Ascending aorta (tissue), 2 donors: ENCODE measurements at regions not wholly inside any gene's neighbourhood (a gene's known extent, or its start where the extent isn't known, plus 50 kb on each side); places are given as distances from the start of the nearest gene placed in this dataset.

ENCODE experiments used
- DNase-seq, 2 donors: peaks; one replicate each; pipeline ENCODE4 v3.0.0-alpha.2; 2019; ENCODE audit warnings: low spot score in 2 of 2
- H3K27ac ChIP-seq, 2 donors: fragments of 200-600 bp; sonication (generic); one replicate each; pipeline ENCODE4 v1.5.1; 2016 to 2017; ENCODE audit warnings: mild to moderate bottlenecking in 1 of 2
- H3K27me3 ChIP-seq: fragments of 200-600 bp; sonication (generic); one replicate; pipeline ENCODE4 v1.5.1; 2017
- H3K36me3 ChIP-seq, 2 donors: fragments of 200-600 bp; sonication (generic); one replicate each; pipeline ENCODE4 v1.5.1; 2016
- H3K4me1 ChIP-seq, 2 donors: fragments of 200-600 bp; sonication (generic); one replicate each; pipeline ENCODE4 v1.5.1; 2016 to 2017; ENCODE audit warnings: mild to moderate bottlenecking in 1 of 2
- H3K4me3 ChIP-seq, 2 donors: fragments of 200-600 bp; sonication (generic); one replicate each; pipeline ENCODE4 v1.5.1; 2016 to 2017; ENCODE audit warnings: mild to moderate bottlenecking in 1 of 2
- H3K9me3 ChIP-seq, 2 donors: fragments of 200-600 bp; sonication (generic); one replicate each; pipeline ENCODE4 v1.5.1; 2016
- CTCF ChIP-seq, 3 experiments: fragments of 200-600 bp in 2 of 3; fragments of 450-650 bp in 1 of 3; sonication (generic) in 2 of 3; IDR thresholded peaks; one replicate each; pipeline ENCODE4 v1.5.1; 2016 to 2019; ENCODE audit warnings: antibody characterized with exemption in 3 of 3, mild to moderate bottlenecking in 1 of 3, moderate library complexity in 1 of 3
- intact Hi-C: fragments of 100-400 bp; cut with DNase I; formaldehyde crosslinking; loops from one replicate; pipeline ENCODE4 v1.15.1; 2023

- TF ChIP-seq CTCF (IDR thresholded peaks at IDR 0.05) = no peak
Observed at GRCh38 chr3:27584874-27585273, 100.7 kb upstream of the SLC4A7 start.

GRCh38 chr3:27581852-27582251, 97.7 kb upstream of the SLC4A7 start:
- Histone ChIP-seq H3K27ac (no peak overlapping the region), H3K9me3 (no peaks in the 10 kb centered on the region), H3K4me3 (no peak overlapping the region), H3K36me3 (no peaks in the 10 kb centered on the region), H3K27me3 (no peaks in the 10 kb centered on the region), H3K4me1 (peaks cover 0 to 18% of the 10 kb centered on the region in 2 donors)
- intact Hi-C loops = no loop called here
- no peak for TF ChIP-seq CTCF (IDR thresholded peaks at IDR 0.05)
- no peak for DNase-seq

More at GRCh38 chr3:27584874-27585273, 100.7 kb upstream of the SLC4A7 start:
- Histone ChIP-seq H3K4me1 (peaks cover 2 to 3% of the 10 kb centered on the region in 2 donors), H3K9me3 (no peaks in the 10 kb centered on the region), H3K4me3 (no peak overlapping the region), H3K27me3 (no peaks in the 10 kb centered on the region), H3K27ac (no peak overlapping the region), H3K36me3 (no peaks in the 10 kb centered on the region)
- intact Hi-C loops = no loop called here
- no peak for DNase-seq

GRCh38 chr3:27578032-27578431, 93.8 kb upstream of the SLC4A7 start:
- Histone ChIP-seq H3K27ac (peak overlapping the region; percentile 78 to 88), H3K4me1 (peaks cover 0 to 18% of the 10 kb centered on the region in 2 donors), H3K36me3 (no peaks in the 10 kb centered on the region), H3K9me3 (no peaks in the 10 kb centered on the region), H3K27me3 (no peaks in the 10 kb centered on the region), H3K4me3 (no peak overlapping the region)
- peak in 1 of 2 donors; percentile 73 for DNase-seq
- intact Hi-C loops = loop anchor here (5.0 kb wide), 4 partner anchors 36 to 99 kb away; no protein-coding TSS in a partner anchor
- TF ChIP-seq CTCF (IDR thresholded peaks at IDR 0.05) = no peak

- Histone ChIP-seq H3K4me3 (no peak overlapping the region), H3K4me1 (peaks cover 0 to 18% of the 10 kb centered on the region in 2 donors), H3K36me3 (no peaks in the 10 kb centered on the region), H3K9me3 (no peaks in the 10 kb centered on the region), H3K27ac (peak overlapping the region; percentile 78 to 88), H3K27me3 (no peaks in the 10 kb centered on the region)
- TF ChIP-seq CTCF (IDR thresholded peaks at IDR 0.05) = no peak
- DNase-seq = no peak
- intact Hi-C loops = loop anchor here (5.0 kb wide), 4 partner anchors 35 to 100 kb away; no protein-coding TSS in a partner anchor
Observed at GRCh38 chr3:27577504-27577903, 93.3 kb upstream of the SLC4A7 start.

GRCh38 chr3:27576171-27576570, 92.0 kb upstream of the SLC4A7 start:
- intact Hi-C loops = loop anchor here (5.0 kb wide), 4 partner anchors 34 to 101 kb away; no protein-coding TSS in a partner anchor
- Histone ChIP-seq H3K4me3 (no peak overlapping the region), H3K9me3 (no peaks in the 10 kb centered on the region), H3K4me1 (peaks cover 0 to 18% of the 10 kb centered on the region in 2 donors), H3K36me3 (no peaks in the 10 kb centered on the region), H3K27me3 (no peaks in the 10 kb centered on the region), H3K27ac (peak overlapping the region; percentile 78 to 88)
- DNase-seq = no peak
- TF ChIP-seq CTCF (IDR thresholded peaks at IDR 0.05) = no peak

- Histone ChIP-seq H3K4me1 (peaks cover 0 to 24% of the 10 kb centered on the region in 2 donors), H3K27me3 (no peaks in the 10 kb centered on the region), H3K36me3 (no peaks in the 10 kb centered on the region), H3K4me3 (no peak overlapping the region), H3K27ac (peak overlapping the region; percentile 78 to 88), H3K9me3 (no peaks in the 10 kb centered on the region)
- DNase-seq = no peak
- no peak for TF ChIP-seq CTCF (IDR thresholded peaks at IDR 0.05)
- intact Hi-C loops = loop anchor here (5.0 kb wide), 4 partner anchors 33 to 102 kb away; no protein-coding TSS in a partner anchor
Observed at GRCh38 chr3:27575499-27575898, 91.3 kb upstream of the SLC4A7 start.
